Suprapubic skin (tissue), 4 donors: ENCODE measurements at regions not wholly inside any gene's neighbourhood (a gene's known extent, or its start where the extent isn't known, plus 50 kb on each side); places are given as distances from the start of the nearest gene placed in this dataset.

ENCODE experiments used
- DNase-seq, 2 donors: peaks; one replicate each; pipeline ENCODE4 v3.0.0-alpha.2; 2019; ENCODE audit warnings: low spot score in 2 of 2
- H3K27ac ChIP-seq: fragments of 200-600 bp; sonication (generic); one replicate; pipeline ENCODE4 v1.5.1; 2019
- H3K27me3 ChIP-seq: fragments of 200-600 bp; sonication (generic); one replicate; pipeline ENCODE4 v1.5.1; 2019
- H3K36me3 ChIP-seq: fragments of 200-600 bp; sonication (generic); one replicate; pipeline ENCODE4 v1.5.1; 2019
- H3K4me1 ChIP-seq: fragments of 200-600 bp; sonication (generic); one replicate; pipeline ENCODE4 v1.5.1; 2019
- H3K4me3 ChIP-seq: fragments of 200-600 bp; sonication (generic); one replicate; pipeline ENCODE4 v1.5.1; 2019; ENCODE audit warnings: mild to moderate bottlenecking
- H3K9me3 ChIP-seq: fragments of 200-600 bp; sonication (generic); one replicate; pipeline ENCODE4 v1.5.1; 2019
- EP300 ChIP-seq: sonication (generic); formaldehyde crosslinking; IDR thresholded peaks from one replicate; pipeline ENCODE4 v1.6.1; 2017; ENCODE audit warnings: antibody characterized with exemption
- POLR2A ChIP-seq, 2 donors: fragments of 450-650 bp; IDR thresholded peaks; one replicate each; pipeline ENCODE4 v1.6.1; 2017; ENCODE audit warnings: antibody characterized with exemption in 2 of 2, mild to moderate bottlenecking in 2 of 2, moderate library complexity in 2 of 2
- POLR2AphosphoS5 ChIP-seq, 3 donors: sonication (generic); formaldehyde crosslinking; IDR thresholded peaks; one replicate each; pipeline ENCODE4 v1.6.1; 2017; ENCODE audit warnings: antibody characterized with exemption in 3 of 3
- WGBS: methylation state at CpG from one replicate; pipeline ENCODE4 v1.1.5; 2018; 5-methylcytosine and 5-hydroxymethylcytosine counted together
- TF ChIP-seq, protein P1 (sequence below), 2 donors: fragments of 200-600 bp in 1 of 2; fragments of 450-650 bp in 1 of 2; sonication (generic) in 1 of 2; IDR thresholded peaks; one replicate each; pipeline ENCODE4 v1.5.1; 2016 to 2019; ENCODE audit warnings: antibody characterized with exemption in 2 of 2, mild to moderate bottlenecking in 1 of 2, moderate library complexity in 1 of 2

DNA sequence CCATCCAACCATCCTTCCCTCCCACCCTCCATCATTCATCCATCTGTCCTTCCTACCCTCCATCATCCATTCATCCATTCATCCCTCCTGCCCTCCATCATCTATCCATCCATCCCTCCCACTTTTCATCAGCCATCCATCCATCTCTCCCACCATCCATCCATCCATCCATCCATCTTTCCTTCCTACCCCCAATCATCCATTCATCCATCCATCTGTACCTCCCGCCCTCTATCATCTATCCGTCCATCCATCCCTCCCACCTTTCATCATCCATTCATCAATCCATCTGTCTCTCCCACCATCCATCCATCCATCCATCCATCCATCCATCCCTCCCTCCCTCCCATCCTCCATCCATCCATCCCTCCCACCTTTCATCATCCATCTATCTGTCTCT is 968.8 kb downstream of the BRD1 start:
- no peak for TF ChIP-seq EP300
- no peak for TF ChIP-seq POLR2AphosphoS5 (IDR thresholded peaks at IDR 0.05)
- TF ChIP-seq POLR2A (IDR thresholded peaks at IDR 0.05): no peak
- TF ChIP-seq, protein P1, sequence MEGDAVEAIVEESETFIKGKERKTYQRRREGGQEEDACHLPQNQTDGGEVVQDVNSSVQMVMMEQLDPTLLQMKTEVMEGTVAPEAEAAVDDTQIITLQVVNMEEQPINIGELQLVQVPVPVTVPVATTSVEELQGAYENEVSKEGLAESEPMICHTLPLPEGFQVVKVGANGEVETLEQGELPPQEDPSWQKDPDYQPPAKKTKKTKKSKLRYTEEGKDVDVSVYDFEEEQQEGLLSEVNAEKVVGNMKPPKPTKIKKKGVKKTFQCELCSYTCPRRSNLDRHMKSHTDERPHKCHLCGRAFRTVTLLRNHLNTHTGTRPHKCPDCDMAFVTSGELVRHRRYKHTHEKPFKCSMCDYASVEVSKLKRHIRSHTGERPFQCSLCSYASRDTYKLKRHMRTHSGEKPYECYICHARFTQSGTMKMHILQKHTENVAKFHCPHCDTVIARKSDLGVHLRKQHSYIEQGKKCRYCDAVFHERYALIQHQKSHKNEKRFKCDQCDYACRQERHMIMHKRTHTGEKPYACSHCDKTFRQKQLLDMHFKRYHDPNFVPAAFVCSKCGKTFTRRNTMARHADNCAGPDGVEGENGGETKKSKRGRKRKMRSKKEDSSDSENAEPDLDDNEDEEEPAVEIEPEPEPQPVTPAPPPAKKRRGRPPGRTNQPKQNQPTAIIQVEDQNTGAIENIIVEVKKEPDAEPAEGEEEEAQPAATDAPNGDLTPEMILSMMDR (IDR thresholded peaks at IDR 0.05): no peak
- Histone ChIP-seq H3K27ac (no peak overlapping the region), H3K4me3 (no peak overlapping the region), H3K9me3 (no peaks in the 10 kb centered on the region), H3K4me1 (no peaks in the 10 kb centered on the region), H3K36me3 (no peaks in the 10 kb centered on the region), H3K27me3 (peaks cover 5% of the 10 kb centered on the region)
- no peak for DNase-seq
- WGBS: 92% methylated on average over 2 of the region's 2 CpGs

DNA sequence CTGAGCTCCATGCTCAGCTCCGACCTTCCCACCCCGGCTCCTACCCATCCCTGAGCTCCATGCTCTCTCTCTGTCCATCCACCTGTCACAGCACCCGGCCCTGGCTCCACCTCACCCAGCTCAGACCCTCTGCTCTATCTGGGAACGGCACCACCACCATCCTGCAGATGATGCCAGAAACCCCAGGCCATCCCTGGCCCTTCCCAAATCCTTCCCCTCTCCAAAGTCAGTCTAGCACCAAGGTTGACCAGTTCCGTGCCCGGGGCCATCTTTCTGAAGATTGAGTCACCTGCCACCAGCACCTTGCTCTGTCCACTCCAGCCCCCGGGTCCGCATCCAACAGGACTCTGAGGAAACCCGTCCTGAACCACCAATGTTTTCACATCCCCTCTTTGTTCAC is 969.6 kb downstream of the BRD1 start:
- WGBS: 78% methylated on average over 9 of the region's 9 CpGs
- TF ChIP-seq POLR2A (IDR thresholded peaks at IDR 0.05) (no peak), POLR2AphosphoS5 (IDR thresholded peaks at IDR 0.05) (no peak), EP300 (no peak)
- TF ChIP-seq, protein P1 (IDR thresholded peaks at IDR 0.05): no peak
- Histone ChIP-seq H3K36me3 (no peaks in the 10 kb centered on the region), H3K27ac (no peak overlapping the region), H3K27me3 (peaks cover 3% of the 10 kb centered on the region), H3K9me3 (no peaks in the 10 kb centered on the region), H3K4me3 (no peak overlapping the region), H3K4me1 (no peaks in the 10 kb centered on the region)
- peak in 1 of 2 donors; percentile 69 for DNase-seq

DNA sequence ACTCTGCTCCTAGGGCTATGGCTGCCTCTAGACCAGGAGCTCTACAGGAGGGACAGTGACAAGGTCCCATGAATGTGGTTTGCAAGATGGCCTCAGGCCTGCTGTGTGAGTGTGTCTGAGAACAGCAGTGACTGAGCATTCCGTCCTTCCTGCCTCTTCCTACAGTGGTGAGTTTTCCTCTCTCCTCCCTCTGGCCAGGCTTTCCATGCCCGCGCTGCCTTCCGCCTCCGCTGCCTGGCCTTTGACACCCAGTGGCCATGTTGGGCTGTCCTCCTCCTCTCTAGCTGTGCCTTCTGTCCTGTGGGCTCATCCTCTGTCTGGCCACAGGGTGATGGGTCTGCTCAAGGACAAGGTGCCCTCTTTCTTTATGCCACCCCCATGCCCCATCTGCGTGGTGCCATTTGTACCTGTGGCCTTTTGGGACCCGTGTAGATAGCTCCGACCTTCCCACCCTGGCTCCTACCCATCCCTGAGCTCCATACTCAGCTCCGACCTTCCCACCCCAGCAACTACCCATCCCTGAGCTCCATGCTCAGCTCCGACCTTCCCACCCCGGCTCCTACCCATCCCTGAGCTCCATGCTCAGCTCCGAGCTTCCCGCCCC is 970.4 kb downstream of the BRD1 start:
- peaks cover 3% of the 10 kb centered on the region for H3K27me3 ChIP-seq
- peak in 1 of 2 donors; percentile 44 for DNase-seq
- 87% methylated on average over 13 of the region's 13 CpGs for WGBS

DNA sequence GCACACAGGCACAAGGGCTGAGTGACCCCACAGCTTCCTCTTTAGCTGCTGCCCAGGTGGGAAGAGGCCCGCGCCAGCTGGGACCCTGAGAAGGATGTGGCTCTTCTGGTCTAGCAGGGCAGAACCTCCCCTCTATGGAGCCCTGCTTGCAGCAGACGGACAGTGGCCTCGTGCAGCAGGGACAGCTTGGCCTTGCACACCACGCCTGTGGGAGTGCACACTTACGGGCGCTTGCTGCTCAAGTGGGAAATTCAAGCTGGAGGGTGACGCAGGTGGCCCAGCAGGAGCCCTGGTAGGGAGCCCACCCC is 971.4 kb downstream of the BRD1 start:
- Histone ChIP-seq H3K27me3 (peaks cover 3% of the 10 kb centered on the region), H3K4me3 (no peak overlapping the region), H3K27ac (no peak overlapping the region), H3K36me3 (no peaks in the 10 kb centered on the region), H3K9me3 (no peaks in the 10 kb centered on the region), H3K4me1 (no peaks in the 10 kb centered on the region)
- TF ChIP-seq, protein P1 (IDR thresholded peaks at IDR 0.05): no peak
- TF ChIP-seq EP300 (no peak), POLR2A (IDR thresholded peaks at IDR 0.05) (no peak), POLR2AphosphoS5 (IDR thresholded peaks at IDR 0.05) (no peak)
- no CpG with 5 or more reads among the region's 8 CpGs for WGBS
- peak in 1 of 2 donors; percentile 65 for DNase-seq

More for the DNA sequence above, 970.4 kb downstream of the BRD1 start:
- H3K4me1 ChIP-seq: no peaks in the 10 kb centered on the region
- no peak overlapping the region for H3K27ac ChIP-seq
- no peaks in the 10 kb centered on the region for H3K36me3 ChIP-seq
- H3K9me3 ChIP-seq: no peaks in the 10 kb centered on the region
- no peak for TF ChIP-seq EP300
- TF ChIP-seq POLR2AphosphoS5 (IDR thresholded peaks at IDR 0.05): no peak
- TF ChIP-seq, protein P1 (IDR thresholded peaks at IDR 0.05): no peak
- no peak for TF ChIP-seq POLR2A (IDR thresholded peaks at IDR 0.05)
- H3K4me3 ChIP-seq: no peak overlapping the region

DNA sequence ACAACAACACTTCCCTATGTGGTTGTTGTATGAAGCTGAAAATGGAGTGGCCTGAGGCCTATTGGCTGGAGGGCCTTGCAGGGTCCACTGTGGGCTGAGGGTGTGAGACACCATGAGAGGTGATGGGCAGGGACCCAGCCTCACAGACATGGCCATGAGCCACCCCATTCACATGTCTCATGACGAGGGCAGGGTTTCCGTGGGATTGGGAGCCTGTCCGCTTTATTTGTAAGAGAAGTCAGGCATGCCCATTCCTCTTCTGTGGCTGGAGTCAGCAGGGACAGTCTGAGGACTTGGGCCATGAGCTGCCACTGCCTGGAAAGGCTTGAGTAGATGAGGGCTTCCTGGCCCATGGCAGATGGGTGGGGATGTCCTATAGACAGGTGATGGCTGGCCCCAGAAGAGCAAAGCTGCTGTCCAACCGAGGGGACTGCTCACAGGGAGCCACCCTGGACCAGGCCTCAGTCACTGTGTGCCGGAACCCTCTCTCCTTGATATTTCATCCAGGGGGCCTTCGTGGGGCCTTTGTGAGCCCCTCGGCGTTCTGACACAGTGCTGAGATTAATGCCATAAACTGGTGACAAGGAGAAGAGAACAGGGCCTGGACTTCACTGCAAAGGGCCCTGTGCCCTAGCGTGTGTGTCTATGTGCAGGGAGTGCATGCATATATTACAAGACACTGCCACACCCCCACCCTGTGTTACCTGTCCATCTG is 971.9 kb downstream of the BRD1 start:
- Histone ChIP-seq H3K27ac (no peak overlapping the region), H3K4me3 (no peak overlapping the region), H3K36me3 (no peaks in the 10 kb centered on the region)

More for the DNA sequence above, 971.9 kb downstream of the BRD1 start:
- 84% methylated on average over 4 of the region's 9 CpGs for WGBS
- Histone ChIP-seq H3K4me1 (no peaks in the 10 kb centered on the region), H3K9me3 (no peaks in the 10 kb centered on the region), H3K27me3 (peaks cover 3% of the 10 kb centered on the region)
- TF ChIP-seq POLR2A (IDR thresholded peaks at IDR 0.05): no peak
- TF ChIP-seq, protein P1 (IDR thresholded peaks at IDR 0.05): no peak
- no peak for TF ChIP-seq EP300
- TF ChIP-seq POLR2AphosphoS5 (IDR thresholded peaks at IDR 0.05): no peak
- DNase-seq: peak in 1 of 2 donors; percentile 49
